Putamen (tissue), 1 donor: ENCODE measurements at regions not wholly inside any gene's neighbourhood (a gene's known extent, or its start where the extent isn't known, plus 50 kb on each side); places are given as distances from the start of the nearest gene placed in this dataset.

Source experiments
- DNase-seq: peaks from one replicate; pipeline ENCODE4 v3.0.0-alpha.2; 2016; ENCODE audit warnings: low spot score

GRCh38 chr11:15584158-15584557 lies 469.4 kb downstream of the INSC start:
- DNase-seq: no peak

GRCh38 chr11:15585602-15586331 lies 471.0 kb downstream of the INSC start:
- DNase-seq: no peak

GRCh38 chr11:15586741-15587473 lies 472.2 kb downstream of the INSC start:
- DNase-seq: no peak

GRCh38 chr11:15589070-15589626 lies 474.4 kb downstream of the INSC start:
- no peak for DNase-seq

GRCh38 chr11:15590132-15590531 lies 475.4 kb downstream of the INSC start:
- DNase-seq: no peak

GRCh38 chr11:15591112-15591537 lies 476.4 kb downstream of the INSC start:
- DNase-seq: no peak

GRCh38 chr11:15594607-15595006 lies 479.9 kb downstream of the INSC start:
- DNase-seq: no peak

GRCh38 chr11:15599376-15599775 lies 484.7 kb downstream of the INSC start:
- no peak for DNase-seq

GRCh38 chr11:15602047-15602446 lies 487.3 kb downstream of the INSC start:
- DNase-seq: no peak

- DNase-seq: no peak
Measured at GRCh38 chr11:15602785-15603567, 488.3 kb downstream of the INSC start.

- DNase-seq: no peak
Measured at GRCh38 chr11:15605094-15605493, 490.4 kb downstream of the INSC start.

GRCh38 chr11:15607361-15608036 lies 492.8 kb downstream of the INSC start:
- no peak for DNase-seq

- DNase-seq: no peak
Measured at GRCh38 chr11:15609445-15609844, 494.7 kb downstream of the INSC start.

- DNase-seq: no peak
Measured at GRCh38 chr11:15610881-15611280, 496.2 kb downstream of the INSC start.

- no peak for DNase-seq
Measured at GRCh38 chr11:15613251-15613650, 498.5 kb downstream of the INSC start.

- no peak for DNase-seq
Measured at GRCh38 chr11:15613789-15614188, 499.1 kb downstream of the INSC start.

- DNase-seq: no peak
Measured at GRCh38 chr11:15615398-15616096, 500.8 kb downstream of the INSC start.

GRCh38 chr11:15616130-15617105 lies 501.7 kb downstream of the INSC start:
- DNase-seq: no peak

- DNase-seq: no peak
Measured at GRCh38 chr11:15617126-15617525, 502.4 kb downstream of the INSC start.

GRCh38 chr11:15618583-15619032 lies 503.9 kb downstream of the INSC start:
- DNase-seq: no peak
